ENCODE measurements at regions not wholly inside any gene's neighbourhood (a gene's known extent, or its start where the extent isn't known, plus 50 kb on each side); places are given as distances from the start of the nearest gene placed in this dataset.

GRCh38 chr20:39429726-39430125 lies 467.6 kb downstream of the DHX35 start:
- Histone ChIP-seq H3K9me3 (ENCODE audit: insufficient read depth, low read length) (no peaks in the 10 kb centered on the region), H4K20me1 (ENCODE audit: insufficient read depth, low read length) (no peaks in the 10 kb centered on the region)
- TF ChIP-seq EZH2phosphoT487 (IDR thresholded peaks at IDR 0.05; ENCODE audit: low read depth) (no peak), CTCF (IDR thresholded peaks at IDR 0.05; ENCODE audit: low read depth, low read length) (peak; percentile 63)

GRCh38 chr20:39424962-39425678 lies 463.0 kb downstream of the DHX35 start:
- Histone ChIP-seq H4K20me1 (ENCODE audit: insufficient read depth, low read length) (no peaks in the 10 kb centered on the region), H3K9me3 (ENCODE audit: insufficient read depth, low read length) (no peaks in the 10 kb centered on the region)

More at GRCh38 chr20:39429726-39430125, 467.6 kb downstream of the DHX35 start:
- Histone ChIP-seq H2AFZ (ENCODE audit: low read depth, low read length) (no peak overlapping the region), H3K9ac (ENCODE audit: low read length) (no peak overlapping the region), H3K79me2 (ENCODE audit: low read length) (no peaks in the 10 kb centered on the region), H3K4me1 (ENCODE audit: low read length) (peaks cover 5% of the 10 kb centered on the region), H3K27ac (ENCODE audit: low read length) (no peak overlapping the region), H3K36me3 (replicated peaks; ENCODE audit: low read depth, low read length) (no peaks in the 10 kb centered on the region), H3K4me3 (ENCODE audit: low read length) (no peak overlapping the region), H3K4me2 (ENCODE audit: low read length) (no peak overlapping the region), H3K27me3 (ENCODE audit: low read depth, low read length) (no peaks in the 10 kb centered on the region)

GRCh38 chr20:39421571-39422105 lies 459.5 kb downstream of the DHX35 start:
- Histone ChIP-seq H3K27ac (ENCODE audit: low read length) (no peak overlapping the region), H3K36me3 (replicated peaks; ENCODE audit: low read depth, low read length) (no peaks in the 10 kb centered on the region), H2AFZ (ENCODE audit: low read depth, low read length) (no peak overlapping the region), H3K27me3 (ENCODE audit: low read depth, low read length) (no peaks in the 10 kb centered on the region), H3K4me1 (ENCODE audit: low read length) (peaks cover 11% of the 10 kb centered on the region), H3K9ac (ENCODE audit: low read length) (no peak overlapping the region), H3K79me2 (ENCODE audit: low read length) (no peaks in the 10 kb centered on the region), H3K4me3 (ENCODE audit: low read length) (no peak overlapping the region), H4K20me1 (ENCODE audit: insufficient read depth, low read length) (no peaks in the 10 kb centered on the region), H3K4me2 (ENCODE audit: low read length) (no peak overlapping the region), H3K9me3 (ENCODE audit: insufficient read depth, low read length) (no peaks in the 10 kb centered on the region)
- TF ChIP-seq CTCF (IDR thresholded peaks at IDR 0.05; ENCODE audit: low read depth, low read length) (no peak), EZH2phosphoT487 (IDR thresholded peaks at IDR 0.05; ENCODE audit: low read depth) (no peak)

More at GRCh38 chr20:39424962-39425678, 463.0 kb downstream of the DHX35 start:
- no peak overlapping the region for H3K9ac ChIP-seq (ENCODE audit: low read length)
- no peak overlapping the region for H3K4me3 ChIP-seq (ENCODE audit: low read length)
- TF ChIP-seq EZH2phosphoT487 (IDR thresholded peaks at IDR 0.05; ENCODE audit: low read depth): no peak
- TF ChIP-seq CTCF (IDR thresholded peaks at IDR 0.05; ENCODE audit: low read depth, low read length): no peak
- no peaks in the 10 kb centered on the region for H3K27me3 ChIP-seq (ENCODE audit: low read depth, low read length)
- no peaks in the 10 kb centered on the region for H3K4me1 ChIP-seq (ENCODE audit: low read length)
- H3K27ac ChIP-seq (ENCODE audit: low read length): no peak overlapping the region
- H2AFZ ChIP-seq (ENCODE audit: low read depth, low read length): no peak overlapping the region
- no peaks in the 10 kb centered on the region for H3K79me2 ChIP-seq (ENCODE audit: low read length)
- H3K4me2 ChIP-seq (ENCODE audit: low read length): no peak overlapping the region
- no peaks in the 10 kb centered on the region for H3K36me3 ChIP-seq (replicated peaks; ENCODE audit: low read depth, low read length)

GRCh38 chr20:39412091-39412490 lies 449.9 kb downstream of the DHX35 start:
- H3K79me2 ChIP-seq (ENCODE audit: low read length): no peaks in the 10 kb centered on the region
- peaks cover 3% of the 10 kb centered on the region; the same call in 1 of the 2 replicates for H3K4me1 ChIP-seq (ENCODE audit: low read length)
- H3K27ac ChIP-seq (ENCODE audit: low read length): no peak overlapping the region
- H3K4me3 ChIP-seq (ENCODE audit: low read length): no peak overlapping the region
- no peaks in the 10 kb centered on the region for H3K27me3 ChIP-seq (ENCODE audit: low read depth, low read length)
- no peaks in the 10 kb centered on the region for H3K9me3 ChIP-seq (ENCODE audit: insufficient read depth, low read length)
- H2AFZ ChIP-seq (ENCODE audit: low read depth, low read length): no peak overlapping the region
- no peak overlapping the region for H3K9ac ChIP-seq (ENCODE audit: low read length)
- H3K36me3 ChIP-seq (replicated peaks; ENCODE audit: low read depth, low read length): no peaks in the 10 kb centered on the region
- H4K20me1 ChIP-seq (ENCODE audit: insufficient read depth, low read length): no peaks in the 10 kb centered on the region
- TF ChIP-seq CTCF (IDR thresholded peaks at IDR 0.05; ENCODE audit: low read depth, low read length) (peak; percentile 71), EZH2phosphoT487 (IDR thresholded peaks at IDR 0.05; ENCODE audit: low read depth) (no peak)
- no peak overlapping the region for H3K4me2 ChIP-seq (ENCODE audit: low read length)
